Activated naive CD4-positive, alpha-beta T cell treated with anti-CD3 and anti-CD28 coated beads, Interleukin-2, amount 50 U/mL, for 72 hours (primary cell): ENCODE measurements at regions not wholly inside any gene's neighbourhood (a gene's known extent, or its start where the extent isn't known, plus 50 kb on each side); places are given as distances from the start of the nearest gene placed in this dataset.
A peak's percentile ranks its signal among the peaks of the same experiment; 100 is the strongest.
"Not testable (repeated sequence)": the region's sequence is repeated elsewhere in the genome, so short reads cannot be mapped to it uniquely, and the experiment has no call there.

Experiments
- ATAC-seq, 2 donors: fragments of 150-1000 bp; cut with Tn5 transposase; 2 replicates each; pipeline ENCODE4 v1.10.0; 2021; ENCODE audit warnings: mild to moderate bottlenecking in 2 of 2, moderate library complexity in 2 of 2
- DNase-seq, 2 donors: peaks; one replicate each; pipeline ENCODE4 v3.0.0; 2021 to 2022; ENCODE audit warnings: low spot score in 2 of 2
- H3K27ac Mint-ChIP-seq, 2 donors: one replicate each; pipeline ENCODE4 v1.8.0; 2022; ENCODE audit warnings: mild to moderate bottlenecking in 2 of 2, mixed read lengths in 2 of 2
- H3K36me3 Mint-ChIP-seq, 2 donors: one replicate each; pipeline ENCODE4 v1.8.0; 2022; ENCODE audit warnings: mixed read lengths in 2 of 2
- H3K9me3 Mint-ChIP-seq, 2 donors: one replicate each; pipeline ENCODE4 v1.8.0; 2022; ENCODE audit warnings: mixed read lengths in 2 of 2

DNA sequence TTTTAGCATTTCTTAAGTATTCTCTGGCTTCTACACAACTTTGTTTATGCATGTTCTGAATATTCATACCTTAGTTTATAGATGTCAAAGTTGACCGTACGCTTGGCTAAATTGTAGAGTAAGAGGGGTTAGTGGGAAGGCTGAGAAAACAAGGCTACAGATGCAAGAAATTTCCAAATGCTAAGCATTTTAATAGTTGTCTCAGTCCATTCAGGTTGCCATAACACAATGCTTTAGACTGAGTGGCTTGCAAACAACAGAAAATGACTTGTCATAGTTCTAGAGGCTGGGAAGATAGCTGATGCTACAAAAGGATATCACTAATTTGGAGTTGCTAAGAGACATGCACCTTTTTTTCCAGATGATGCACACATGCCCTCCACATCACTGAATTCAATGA, 53.0 kb upstream of the C1QTNF3 start:
- not testable (repeated sequence) for H3K36me3 Mint-ChIP-seq, H3K9me3 Mint-ChIP-seq, H3K27ac Mint-ChIP-seq, DNase-seq, ATAC-seq

DNA sequence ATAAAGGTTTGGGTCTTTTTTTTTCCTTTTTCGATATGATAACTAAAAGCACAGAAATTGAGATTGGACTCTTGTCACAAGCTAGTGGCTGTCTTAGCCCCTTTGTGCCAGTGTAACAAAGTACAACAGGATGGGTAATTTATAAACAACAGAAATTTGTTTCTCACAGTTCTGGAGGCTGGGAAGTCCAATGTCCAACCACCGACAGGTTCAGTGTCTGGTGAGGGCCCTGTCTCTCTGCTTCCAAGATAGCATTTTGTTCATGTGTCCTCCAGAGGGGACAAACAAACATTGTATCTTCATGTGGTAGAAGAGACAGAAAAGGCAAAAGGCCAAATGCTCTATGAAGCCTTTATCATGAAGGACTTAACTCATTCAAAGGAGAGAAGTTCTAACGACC, 56.9 kb upstream of the C1QTNF3 start:
- not testable (repeated sequence) for H3K9me3 Mint-ChIP-seq

DNA sequence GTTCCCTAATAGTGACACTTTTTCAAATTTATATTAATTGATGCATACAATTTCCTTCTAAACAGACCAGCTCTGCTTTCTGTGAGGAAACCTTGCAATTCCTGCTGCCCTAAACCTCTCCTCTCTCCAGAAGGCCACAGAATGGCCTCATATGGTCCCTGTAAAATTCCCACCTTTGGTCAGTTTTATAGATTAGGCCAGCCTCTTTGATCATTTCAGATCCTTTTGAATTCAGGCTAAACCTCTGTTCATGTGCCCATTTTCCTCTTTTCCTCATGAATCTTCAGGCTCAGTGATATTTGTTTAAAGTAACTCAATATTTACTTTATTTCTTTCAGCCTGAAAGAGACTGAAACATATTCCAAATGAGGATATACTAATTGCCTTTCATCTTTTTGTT, 58.6 kb upstream of the C1QTNF3 start:
- ATAC-seq, result not testable (repeated sequence)

More for the DNA sequence above, 56.9 kb upstream of the C1QTNF3 start:
- not testable (repeated sequence) for DNase-seq, ATAC-seq, H3K36me3 Mint-ChIP-seq, H3K27ac Mint-ChIP-seq

DNA sequence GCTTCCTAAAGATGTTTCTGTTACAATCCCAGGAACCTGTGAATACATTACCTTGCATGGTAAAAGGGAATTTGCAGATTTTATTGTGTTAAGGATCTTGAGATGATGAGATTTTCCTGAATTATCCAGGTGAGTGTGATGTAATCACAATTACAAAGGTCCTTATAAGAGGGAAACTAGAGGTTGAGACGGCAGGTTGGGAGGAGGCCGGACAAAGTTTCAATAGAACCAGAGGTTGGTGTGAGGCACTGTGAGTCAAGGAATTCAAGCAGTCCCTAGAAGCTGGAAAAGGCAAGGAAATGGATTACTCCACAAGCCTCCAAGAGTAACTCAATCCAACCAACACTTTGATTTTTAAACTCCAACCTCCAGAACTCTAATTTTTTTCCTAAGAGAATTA, 65.9 kb upstream of the C1QTNF3 start:
- H3K9me3 Mint-ChIP-seq, DNase-seq, ATAC-seq, H3K36me3 Mint-ChIP-seq, H3K27ac Mint-ChIP-seq: not testable (repeated sequence)

More for the DNA sequence above, 58.6 kb upstream of the C1QTNF3 start:
- H3K36me3 Mint-ChIP-seq, H3K9me3 Mint-ChIP-seq, H3K27ac Mint-ChIP-seq, DNase-seq: not testable (repeated sequence)

DNA sequence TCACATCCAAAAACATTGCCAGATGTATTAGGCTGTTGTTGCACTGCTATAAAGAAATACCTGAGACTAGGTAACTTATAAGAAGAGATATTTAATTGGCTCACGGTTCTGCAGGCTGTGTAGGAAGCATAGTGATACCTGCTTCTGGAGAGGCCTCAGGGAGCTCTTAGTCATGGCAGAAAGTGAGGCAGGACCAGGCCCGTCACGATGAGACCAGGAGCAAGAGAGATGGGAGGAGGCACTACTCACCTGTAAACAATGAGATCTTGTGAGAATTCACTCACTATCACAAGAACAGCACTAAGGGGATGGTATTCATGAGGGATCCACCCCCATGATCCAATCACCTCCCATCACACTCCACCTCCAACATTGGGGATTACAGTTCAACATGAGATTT, 81.3 kb upstream of the C1QTNF3 start:
- H3K36me3 Mint-ChIP-seq, H3K9me3 Mint-ChIP-seq, DNase-seq, ATAC-seq, H3K27ac Mint-ChIP-seq: not testable (repeated sequence)

DNA sequence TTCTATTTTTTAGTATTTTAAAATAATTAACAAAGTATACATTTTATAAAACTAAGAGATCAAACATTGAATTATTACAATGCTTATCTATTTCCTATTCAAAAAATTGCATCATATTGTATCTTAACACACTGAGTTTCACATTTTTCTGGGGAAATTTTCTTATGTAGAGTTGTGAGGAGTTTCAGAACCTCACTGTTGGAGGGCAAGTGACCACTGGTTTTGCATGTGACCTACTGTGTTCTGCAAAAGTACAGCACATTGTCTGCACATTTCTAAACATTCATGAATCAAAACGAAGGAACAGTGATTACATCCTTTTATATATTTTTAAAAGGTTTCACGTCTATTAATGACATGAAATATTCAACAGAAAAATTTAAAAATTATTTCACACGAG, 82.3 kb upstream of the C1QTNF3 start:
- DNase-seq, H3K27ac Mint-ChIP-seq, H3K36me3 Mint-ChIP-seq: not testable (repeated sequence)

DNA sequence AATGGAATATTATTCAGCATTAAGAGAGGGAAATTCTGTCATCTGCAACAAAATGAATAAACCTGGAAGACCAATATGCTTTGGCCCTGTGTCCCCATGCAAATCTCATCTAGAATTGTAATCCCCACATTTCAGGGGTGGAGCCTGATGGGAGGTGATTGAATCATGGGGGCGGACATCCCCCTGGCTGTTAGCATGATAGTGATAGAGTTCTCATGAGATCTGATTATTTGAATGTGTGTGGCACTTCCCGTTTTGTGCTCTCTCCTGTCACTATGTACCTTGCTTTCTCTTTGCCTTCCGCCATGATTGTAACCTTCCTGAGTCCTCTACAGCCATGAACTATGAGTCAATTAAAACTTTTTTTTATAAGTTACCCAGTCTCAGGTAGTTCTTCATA, 83.7 kb upstream of the C1QTNF3 start:
- not testable (repeated sequence) for H3K27ac Mint-ChIP-seq, ATAC-seq, H3K36me3 Mint-ChIP-seq, DNase-seq, H3K9me3 Mint-ChIP-seq

More for the DNA sequence above, 82.3 kb upstream of the C1QTNF3 start:
- not testable (repeated sequence) for H3K9me3 Mint-ChIP-seq, ATAC-seq

DNA sequence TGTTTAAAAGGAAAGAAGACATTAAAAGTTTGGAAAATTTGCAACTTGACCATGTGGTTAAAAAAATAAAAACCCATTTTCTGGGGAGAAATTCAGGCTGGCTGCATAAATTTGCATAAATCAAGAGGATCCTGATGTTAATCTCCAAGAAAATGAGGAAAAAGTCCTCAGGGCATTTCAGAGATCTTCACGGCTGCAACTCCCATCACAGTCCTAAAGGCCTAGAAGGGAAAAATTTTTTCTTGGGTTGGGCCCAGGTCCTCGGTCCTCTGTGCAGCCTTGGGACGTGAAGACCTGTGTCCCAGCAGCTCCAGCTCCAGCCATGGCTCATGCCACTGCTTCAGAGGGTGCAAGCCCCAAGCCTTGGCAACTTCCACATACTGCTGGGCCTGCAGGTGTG, 84.8 kb upstream of the C1QTNF3 start:
- not testable (repeated sequence) for H3K36me3 Mint-ChIP-seq, ATAC-seq, DNase-seq, H3K9me3 Mint-ChIP-seq, H3K27ac Mint-ChIP-seq

DNA sequence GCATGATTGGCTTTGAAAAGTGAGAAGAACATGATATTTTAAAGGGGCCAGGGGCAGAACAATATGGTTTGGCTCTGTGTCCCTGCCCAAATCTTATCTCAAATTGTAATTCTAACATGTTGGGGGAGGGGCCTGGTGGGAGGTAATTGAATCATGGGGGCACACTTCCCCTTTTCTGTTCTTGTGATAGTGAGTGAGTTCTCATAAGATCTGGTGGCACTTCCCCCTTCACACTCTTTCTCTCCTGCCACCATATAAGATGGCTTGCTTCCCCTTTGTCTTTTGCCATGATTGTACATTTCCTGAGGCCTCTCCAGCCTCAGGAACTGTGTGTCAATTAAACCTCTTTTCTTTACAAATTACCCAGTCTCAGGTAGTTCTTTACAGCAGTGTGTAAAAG, 85.9 kb upstream of the C1QTNF3 start:
- H3K9me3 Mint-ChIP-seq, ATAC-seq, H3K27ac Mint-ChIP-seq, DNase-seq, H3K36me3 Mint-ChIP-seq: not testable (repeated sequence)

DNA sequence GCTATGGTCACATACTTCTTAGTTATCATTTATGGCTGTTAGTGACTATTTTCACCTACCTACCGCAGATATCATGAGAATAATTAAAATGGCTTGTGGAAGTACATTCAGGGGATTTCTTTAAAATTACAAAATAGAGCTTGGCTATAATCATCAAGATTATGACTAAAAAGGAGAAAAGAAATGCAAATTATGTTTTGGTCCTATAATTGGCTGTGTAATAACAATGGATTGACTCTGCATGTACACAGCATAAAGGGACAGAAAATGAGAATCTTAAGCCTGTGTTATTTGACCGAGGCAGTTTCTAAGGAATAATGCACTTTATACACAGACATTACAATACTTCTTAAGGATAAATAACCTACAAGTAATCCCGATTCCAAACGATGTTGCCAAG, 112.0 kb upstream of the C1QTNF3 start:
- DNase-seq, H3K36me3 Mint-ChIP-seq, H3K9me3 Mint-ChIP-seq, H3K27ac Mint-ChIP-seq, ATAC-seq: not testable (repeated sequence)

DNA sequence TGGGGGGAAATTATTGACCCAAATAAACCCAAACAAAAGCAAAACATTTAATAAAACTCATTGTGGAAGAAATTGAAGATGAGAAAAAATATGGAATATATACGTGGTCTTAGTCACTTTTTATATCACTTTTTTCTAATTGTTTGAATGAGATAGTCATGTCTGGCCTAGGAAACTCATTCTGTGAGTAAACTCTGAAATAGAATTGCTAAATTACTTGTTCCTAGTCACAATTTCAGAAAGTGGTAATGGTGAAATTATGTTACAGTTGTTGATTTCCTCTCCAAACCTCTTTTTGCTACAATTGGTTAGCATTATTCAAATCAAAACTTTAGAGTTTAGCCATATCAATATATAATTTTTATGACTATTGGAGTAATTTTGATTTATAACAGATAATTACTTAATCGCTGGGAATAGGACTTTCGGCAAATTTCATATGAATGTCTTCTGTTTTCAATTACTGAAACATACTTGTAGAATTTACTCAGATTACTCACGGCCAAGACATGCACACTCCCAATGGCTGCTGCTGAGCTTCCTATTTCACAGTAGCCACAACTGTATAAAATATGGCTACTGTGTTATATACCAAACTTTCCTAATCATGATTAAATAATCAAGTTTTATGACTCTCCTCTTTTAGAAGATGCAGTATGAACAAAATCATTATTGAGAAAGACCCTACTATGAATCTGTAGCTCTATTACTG, 113.8 kb upstream of the C1QTNF3 start:
- peak in 1 of 2 donors; percentile 93 for ATAC-seq
- DNase-seq, H3K27ac Mint-ChIP-seq, H3K9me3 Mint-ChIP-seq, H3K36me3 Mint-ChIP-seq: not testable (repeated sequence)

DNA sequence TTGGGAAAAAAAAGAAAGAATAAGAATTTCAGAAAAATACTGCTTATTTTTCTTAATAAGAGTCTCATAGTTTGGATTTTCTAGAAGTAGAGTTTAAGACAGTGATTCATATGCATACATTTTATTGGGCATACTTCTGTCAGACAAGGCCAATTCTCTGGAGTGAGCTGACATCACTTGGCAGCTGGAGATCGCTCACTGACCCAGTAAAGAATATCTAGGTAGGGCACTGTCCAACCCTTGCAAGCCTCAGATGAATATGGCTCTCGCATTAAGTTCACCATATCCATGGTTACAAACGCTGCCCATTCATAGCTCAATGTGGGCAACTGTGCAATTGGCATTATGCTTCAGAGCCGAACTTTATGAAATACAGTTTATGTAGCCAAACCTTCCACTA, 117.9 kb upstream of the C1QTNF3 start:
- H3K27ac Mint-ChIP-seq, H3K36me3 Mint-ChIP-seq, ATAC-seq, DNase-seq, H3K9me3 Mint-ChIP-seq: not testable (repeated sequence)

DNA sequence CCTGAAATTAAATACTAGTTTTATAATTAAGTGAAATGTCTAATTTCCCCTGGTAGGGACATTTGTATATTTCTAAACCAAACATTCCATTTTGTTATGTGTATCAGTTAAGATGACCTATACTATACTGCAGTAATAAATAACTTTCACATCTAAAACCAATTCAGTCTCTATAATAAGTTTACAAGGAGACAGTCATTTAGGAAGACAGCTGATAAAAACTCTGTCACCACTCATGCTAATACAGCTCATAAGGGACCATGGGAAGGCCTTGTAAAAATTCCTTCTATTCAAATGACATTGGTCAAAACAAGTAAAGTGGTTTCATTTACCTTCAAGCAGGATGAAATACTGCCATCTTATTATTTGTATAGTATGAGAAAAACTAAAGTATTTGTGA, 128.4 kb upstream of the C1QTNF3 start:
- not testable (repeated sequence) for H3K27ac Mint-ChIP-seq, ATAC-seq, DNase-seq, H3K9me3 Mint-ChIP-seq
- peaks cover 10 to 12% of the 10 kb centered on the region in 2 donors for H3K36me3 Mint-ChIP-seq

DNA sequence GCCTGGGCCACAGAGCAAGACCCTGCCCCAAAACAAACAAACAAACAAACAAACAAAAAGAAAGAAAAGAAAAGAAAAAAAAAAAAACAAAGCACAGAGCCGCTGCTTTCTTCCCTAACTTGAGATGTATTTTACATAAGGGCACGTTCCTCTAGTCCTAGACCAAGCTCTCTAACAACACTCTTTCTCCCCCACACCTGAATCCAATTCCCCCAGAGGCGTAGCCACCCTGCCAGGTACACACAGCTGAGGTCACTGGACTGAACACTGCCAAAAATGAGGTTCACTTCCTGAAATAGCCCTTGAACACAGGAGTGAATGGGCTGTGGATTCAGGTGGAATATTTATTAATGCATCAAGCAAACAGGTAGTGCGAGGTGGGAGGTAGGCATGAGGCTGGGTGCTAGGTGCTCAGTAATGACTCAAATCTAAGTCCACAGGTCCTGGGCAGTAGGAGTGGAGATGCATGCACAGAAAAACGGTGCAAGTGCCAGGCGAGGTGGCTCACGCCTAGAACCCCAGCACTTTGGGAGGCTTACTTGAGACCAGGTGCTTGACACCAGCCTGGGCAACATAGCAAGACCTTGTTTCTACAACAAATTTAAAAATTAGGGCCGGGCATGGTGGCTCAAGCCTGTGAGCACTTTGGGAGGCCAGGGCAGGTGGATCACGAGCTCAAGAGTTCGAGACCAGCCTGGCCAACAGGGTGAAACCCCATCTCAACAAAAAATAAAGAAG, 136.6 kb upstream of the C1QTNF3 start:
- H3K27ac Mint-ChIP-seq, result peak overlapping the region; percentile 14 to 88
- H3K36me3 Mint-ChIP-seq, H3K9me3 Mint-ChIP-seq, ATAC-seq: not testable (repeated sequence)
- DNase-seq, result peak in 1 of 2 donors; percentile 25

DNA sequence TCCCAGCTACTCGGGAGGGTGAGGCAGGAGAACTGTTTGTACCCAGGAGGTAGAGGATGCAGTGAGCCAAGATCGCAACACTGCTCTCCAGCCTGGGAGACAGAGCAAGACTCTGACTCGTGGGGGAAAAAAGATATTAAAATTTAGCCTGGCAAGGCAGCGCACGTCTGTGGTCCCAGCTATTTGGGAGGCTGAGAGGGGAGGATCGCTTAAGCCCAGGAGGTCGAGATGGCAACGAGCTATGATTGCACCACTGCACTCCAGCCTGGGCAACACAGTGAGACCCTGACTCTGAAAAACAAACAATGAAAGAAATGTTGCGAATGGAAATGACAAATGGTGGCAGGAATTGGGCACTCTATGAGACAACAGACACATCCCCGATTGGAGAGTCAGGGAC, 137.2 kb upstream of the C1QTNF3 start:
- H3K9me3 Mint-ChIP-seq, ATAC-seq, H3K36me3 Mint-ChIP-seq: not testable (repeated sequence)
- H3K27ac Mint-ChIP-seq, result peak overlapping the region; percentile 14 to 88
- peak in 1 of 2 donors; percentile 6 for DNase-seq

DNA sequence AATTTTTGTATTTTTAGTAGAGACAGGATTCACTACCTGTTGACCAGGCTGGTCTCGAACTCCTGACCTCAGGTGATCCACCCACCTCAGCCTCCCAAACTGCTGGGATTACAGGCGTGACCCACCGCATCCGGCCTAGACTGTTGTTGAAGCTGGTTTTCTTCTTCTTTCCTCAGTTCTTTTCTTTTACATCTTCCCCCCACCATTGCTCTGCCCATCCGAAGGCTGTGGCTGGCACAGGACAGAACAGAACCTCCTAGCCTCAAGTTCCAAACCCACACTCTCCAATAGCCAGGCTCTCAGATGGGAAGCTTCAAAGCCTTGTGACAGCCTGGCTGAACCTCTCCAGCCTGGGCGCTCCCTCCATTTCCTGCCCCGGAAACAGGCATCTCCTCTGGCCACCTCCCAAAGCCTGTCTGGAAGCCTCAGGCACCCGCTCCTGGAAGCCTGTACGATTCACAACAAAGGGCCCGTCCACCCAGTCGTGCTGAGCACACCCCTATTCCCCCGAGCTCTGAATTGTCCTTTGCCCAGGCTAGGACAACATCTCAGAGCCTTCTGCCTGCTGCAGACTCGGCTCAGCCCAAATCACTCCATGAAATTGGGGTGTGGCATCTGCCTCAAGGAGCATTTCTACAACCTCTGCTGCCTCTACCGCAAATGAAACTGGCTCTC, 138.1 kb upstream of the C1QTNF3 start:
- DNase-seq, H3K9me3 Mint-ChIP-seq, H3K36me3 Mint-ChIP-seq: not testable (repeated sequence)

DNA sequence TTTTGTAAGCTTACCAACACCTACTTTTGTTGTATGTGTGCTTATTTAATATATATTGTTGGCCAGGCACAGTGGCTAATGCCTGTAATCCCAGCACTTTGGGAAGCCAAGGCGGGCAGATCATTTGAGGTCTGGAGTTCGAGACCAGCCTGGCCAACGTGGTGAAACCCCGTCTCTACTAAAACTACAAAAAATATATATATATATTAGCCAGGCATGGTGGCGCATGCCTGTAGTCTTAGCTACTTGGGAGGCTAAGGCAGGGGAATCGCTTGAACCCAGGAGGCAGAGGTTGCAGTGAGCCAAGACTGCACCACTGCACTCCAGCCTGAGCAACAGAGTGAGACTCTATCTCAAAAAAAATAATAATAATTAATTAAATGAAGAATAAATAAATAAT, 142.0 kb upstream of the C1QTNF3 start:
- not testable (repeated sequence) for H3K9me3 Mint-ChIP-seq, H3K27ac Mint-ChIP-seq, ATAC-seq, DNase-seq
- peaks cover 0 to 15% of the 10 kb centered on the region in 2 donors for H3K36me3 Mint-ChIP-seq

More for the DNA sequence above, 138.1 kb upstream of the C1QTNF3 start:
- ATAC-seq, result not testable (repeated sequence)
- peak overlapping the region; percentile 60 to 83 for H3K27ac Mint-ChIP-seq
